ENCODE measurements at regions not wholly inside any gene's neighbourhood (a gene's known extent, or its start where the extent isn't known, plus 50 kb on each side); places are given as distances from the start of the nearest gene placed in this dataset.
A peak's percentile ranks its signal among the peaks of the same experiment; 100 is the strongest.
"Not testable (repeated sequence)": the region's sequence is repeated elsewhere in the genome, so short reads cannot be mapped to it uniquely, and the experiment has no call there.

DNA sequence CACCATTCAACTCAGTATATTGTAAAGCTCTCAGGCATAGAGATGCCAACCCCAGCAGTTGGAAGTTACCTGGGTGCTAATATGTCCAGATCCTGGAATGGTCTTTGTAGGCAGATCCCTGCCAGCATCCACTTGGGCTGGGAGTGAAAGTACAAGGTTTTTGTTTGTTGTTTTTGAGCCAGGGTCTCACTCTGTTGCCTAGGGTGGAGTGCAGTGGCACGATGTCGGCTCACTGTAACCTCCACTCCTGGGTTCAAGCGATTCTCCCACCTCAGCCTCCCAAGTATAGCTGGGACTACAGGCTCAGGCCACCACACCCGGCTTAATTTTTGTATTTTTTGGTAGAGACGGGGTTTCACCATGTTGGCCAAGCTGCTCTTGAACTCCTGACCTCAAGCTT lies 177.6 kb downstream of the IRF8 start:
- peaks cover 0 to 4% of the 10 kb centered on the region in 2 donors for H3K4me1 ChIP-seq
- H3K27ac ChIP-seq: no peak overlapping the region
- no peaks in the 10 kb centered on the region for H3K9me3 ChIP-seq
- intact Hi-C loops (cut with DNase I): loop anchor here in 1 of 2 donors (10.0 kb wide), 1 partner anchor 438 kb away; the partner anchor contains the start of gene FOXF1
- no peaks in the 10 kb centered on the region for H3K36me3 ChIP-seq
- no peak overlapping the region for H3K4me3 ChIP-seq
- DNase-seq (peak in 1 of 4 donors; percentile 6), ATAC-seq (no peak)
- peaks cover 0 to 19% of the 10 kb centered on the region in 2 donors for H3K27me3 ChIP-seq
- TF ChIP-seq, protein P1, sequence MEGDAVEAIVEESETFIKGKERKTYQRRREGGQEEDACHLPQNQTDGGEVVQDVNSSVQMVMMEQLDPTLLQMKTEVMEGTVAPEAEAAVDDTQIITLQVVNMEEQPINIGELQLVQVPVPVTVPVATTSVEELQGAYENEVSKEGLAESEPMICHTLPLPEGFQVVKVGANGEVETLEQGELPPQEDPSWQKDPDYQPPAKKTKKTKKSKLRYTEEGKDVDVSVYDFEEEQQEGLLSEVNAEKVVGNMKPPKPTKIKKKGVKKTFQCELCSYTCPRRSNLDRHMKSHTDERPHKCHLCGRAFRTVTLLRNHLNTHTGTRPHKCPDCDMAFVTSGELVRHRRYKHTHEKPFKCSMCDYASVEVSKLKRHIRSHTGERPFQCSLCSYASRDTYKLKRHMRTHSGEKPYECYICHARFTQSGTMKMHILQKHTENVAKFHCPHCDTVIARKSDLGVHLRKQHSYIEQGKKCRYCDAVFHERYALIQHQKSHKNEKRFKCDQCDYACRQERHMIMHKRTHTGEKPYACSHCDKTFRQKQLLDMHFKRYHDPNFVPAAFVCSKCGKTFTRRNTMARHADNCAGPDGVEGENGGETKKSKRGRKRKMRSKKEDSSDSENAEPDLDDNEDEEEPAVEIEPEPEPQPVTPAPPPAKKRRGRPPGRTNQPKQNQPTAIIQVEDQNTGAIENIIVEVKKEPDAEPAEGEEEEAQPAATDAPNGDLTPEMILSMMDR (IDR thresholded peaks at IDR 0.05): no peak

DNA sequence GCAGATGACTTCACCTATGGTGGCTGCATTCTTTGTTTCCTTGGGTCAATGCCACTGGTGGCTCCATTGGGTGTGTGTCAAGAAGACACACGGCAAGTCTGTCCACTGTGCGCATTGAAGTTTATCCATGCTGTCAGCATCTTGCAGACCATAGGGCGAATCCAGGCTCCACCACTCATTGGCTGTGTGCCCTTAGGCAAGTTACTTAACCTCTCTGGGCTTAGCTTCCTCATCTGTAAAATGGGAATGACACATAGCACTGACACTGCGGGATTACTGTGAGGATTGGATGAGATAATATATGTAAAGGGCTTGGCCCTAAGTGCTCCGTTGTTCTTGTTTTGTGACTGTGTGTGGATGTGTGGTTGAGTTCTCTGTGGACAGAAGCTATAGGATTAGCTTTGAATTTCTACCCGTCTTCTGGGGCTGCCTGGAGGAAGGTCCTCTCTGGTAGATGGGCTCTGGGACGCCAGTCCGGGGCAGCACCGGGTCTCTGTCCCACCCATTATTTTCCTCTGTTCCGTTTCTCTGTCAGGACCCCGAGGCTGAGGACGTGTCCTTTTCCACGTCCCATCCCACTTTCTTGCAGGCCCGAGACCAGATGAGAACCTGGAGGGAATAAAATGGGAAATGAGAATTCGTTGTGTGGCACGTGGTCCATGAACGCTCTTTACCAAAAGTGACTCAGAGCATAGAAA lies 178.4 kb downstream of the IRF8 start:
- intact Hi-C loops (cut with DNase I): loop anchor here in 1 of 2 donors (10.0 kb wide), 1 partner anchor 437 kb away; the partner anchor contains the start of gene FOXF1
- H3K4me3 ChIP-seq: no peak overlapping the region
- DNase-seq (peak in 1 of 4 donors; percentile 2), ATAC-seq (no peak)
- no peak overlapping the region for H3K27ac ChIP-seq
- TF ChIP-seq, protein P1 (IDR thresholded peaks at IDR 0.05): no peak
- no peaks in the 10 kb centered on the region for H3K36me3 ChIP-seq
- peaks cover 0 to 27% of the 10 kb centered on the region in 2 donors for H3K27me3 ChIP-seq
- H3K4me1 ChIP-seq: peaks cover 0 to 4% of the 10 kb centered on the region in 2 donors
- H3K9me3 ChIP-seq: no peaks in the 10 kb centered on the region

DNA sequence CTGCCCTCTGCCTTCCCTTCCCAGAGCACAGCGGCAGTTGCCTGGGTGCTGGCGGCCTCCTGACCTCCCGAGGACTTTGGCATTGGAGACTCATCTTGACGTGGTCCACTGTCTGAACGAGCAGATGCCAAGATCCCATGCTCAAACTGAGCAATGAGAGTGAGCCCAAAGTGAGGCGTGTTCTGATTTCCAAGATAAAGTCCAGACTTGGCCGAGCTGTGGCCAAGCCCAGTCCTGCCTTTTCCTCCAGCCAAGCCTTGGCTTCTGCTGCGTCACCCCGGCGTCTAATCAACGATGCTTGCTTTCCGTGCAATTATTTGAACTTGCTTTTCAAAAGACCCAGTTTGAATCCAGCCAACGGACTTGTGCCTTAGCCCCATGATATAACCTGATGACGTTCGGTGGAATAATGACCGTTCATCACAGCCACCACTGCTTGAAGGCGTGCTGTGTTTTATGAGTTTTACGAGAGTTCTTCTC lies 179.2 kb downstream of the IRF8 start:
- H3K4me3 ChIP-seq: no peak overlapping the region
- peaks cover 0 to 33% of the 10 kb centered on the region in 2 donors for H3K27me3 ChIP-seq
- intact Hi-C loops (cut with DNase I): loop anchor here in 1 of 2 donors (10.0 kb wide), 1 partner anchor 437 kb away; the partner anchor contains the start of gene FOXF1
- ATAC-seq (no peak), DNase-seq (peak in 2 of 4 donors; percentile 25 to 45)
- no peaks in the 10 kb centered on the region for H3K4me1 ChIP-seq
- no peaks in the 10 kb centered on the region for H3K9me3 ChIP-seq
- TF ChIP-seq, protein P1 (IDR thresholded peaks at IDR 0.05): no peak
- peak overlapping the region; percentile 9 to 45 for H3K27ac ChIP-seq
- H3K36me3 ChIP-seq: no peaks in the 10 kb centered on the region

DNA sequence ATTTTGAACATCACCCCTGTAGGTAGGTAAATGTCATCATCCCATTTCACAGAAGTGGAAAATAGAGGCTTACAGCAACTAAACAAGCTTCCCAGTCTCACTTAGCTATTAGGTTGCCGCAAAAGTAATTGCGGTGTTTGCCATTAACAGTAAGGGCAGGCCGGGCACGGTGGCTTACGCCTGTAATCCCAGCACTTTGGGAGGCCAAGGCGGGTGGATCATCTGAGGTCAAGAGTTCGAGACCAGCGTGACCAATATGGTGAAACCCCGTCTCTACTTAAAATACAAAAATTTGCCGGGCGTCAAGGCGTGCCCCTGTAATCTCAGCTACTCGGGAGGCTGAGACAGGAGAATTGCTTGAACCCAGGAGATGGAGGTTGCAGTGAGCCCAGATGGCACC lies 179.7 kb downstream of the IRF8 start:
- ATAC-seq, H3K36me3 ChIP-seq, H3K4me3 ChIP-seq, H3K4me1 ChIP-seq, H3K9me3 ChIP-seq: not testable (repeated sequence)
- intact Hi-C loops (cut with DNase I): loop anchor here in 1 of 2 donors (10.0 kb wide), 1 partner anchor 436 kb away; the partner anchor contains the start of gene FOXF1
- H3K27me3 ChIP-seq: peaks cover 0 to 33% of the 10 kb centered on the region in 2 donors
- peak in 1 of 4 donors; percentile 2 for DNase-seq
- H3K27ac ChIP-seq: peak overlapping the region; percentile 9 to 45

DNA sequence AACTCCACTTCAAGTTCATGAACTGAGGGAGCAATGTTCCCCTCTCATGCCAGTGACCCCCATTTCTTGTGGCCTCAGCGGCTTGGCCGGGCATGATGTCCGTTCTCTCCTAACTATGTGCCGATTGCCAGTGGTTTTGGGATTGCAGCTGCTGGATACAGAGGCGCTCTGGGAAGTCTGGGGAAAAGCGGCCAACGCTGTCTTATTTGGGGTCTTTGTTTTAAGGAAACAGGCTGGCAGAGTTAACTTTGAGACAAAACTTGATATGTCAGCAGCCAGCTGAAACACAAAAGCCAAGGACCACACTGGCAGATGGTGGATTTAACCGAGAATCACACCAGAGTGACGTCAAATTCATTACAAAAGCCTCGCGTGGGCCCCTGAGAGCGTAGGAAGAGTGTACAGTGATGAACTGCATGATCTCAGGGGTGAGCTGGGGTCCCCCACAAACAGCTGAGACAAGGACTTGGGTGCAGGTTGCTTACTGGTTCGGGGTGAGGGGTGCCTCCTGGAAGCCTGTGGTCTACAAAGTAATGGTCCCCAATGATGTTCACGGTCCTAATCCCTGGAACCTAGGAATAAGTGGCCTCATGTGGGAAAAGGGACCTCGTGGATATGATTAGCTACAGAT lies 180.4 kb downstream of the IRF8 start:
- TF ChIP-seq, protein P1 (IDR thresholded peaks at IDR 0.05): no peak
- peaks cover 0 to 33% of the 10 kb centered on the region in 2 donors for H3K27me3 ChIP-seq
- no peaks in the 10 kb centered on the region for H3K4me1 ChIP-seq
- no peak for ATAC-seq
- intact Hi-C loops (cut with DNase I): loop anchor here in 1 of 2 donors (10.0 kb wide), 1 partner anchor 435 kb away; the partner anchor contains the start of gene FOXF1
- H3K27ac ChIP-seq: no peak overlapping the region
- H3K9me3 ChIP-seq: no peaks in the 10 kb centered on the region
- DNase-seq: peak in 1 of 4 donors; percentile 16
- no peaks in the 10 kb centered on the region for H3K36me3 ChIP-seq
- H3K4me3 ChIP-seq: no peak overlapping the region
